NCI-H2196 treated with DMSO at 0.1 percent for 48 hours (cell line): ENCODE measurements at regions not wholly inside any gene's neighbourhood (a gene's known extent, or its start where the extent isn't known, plus 50 kb on each side); places are given as distances from the start of the nearest gene placed in this dataset.
"Not testable (repeated sequence)": the region's sequence is repeated elsewhere in the genome, so short reads cannot be mapped to it uniquely, and the experiment has no call there.

Experiments
- DNase-seq: peaks from one replicate; lab custom pipeline; 2025; ENCODE audit not compliant: unreplicated experiment; lab: John Stamatoyannopoulos, UW

GRCh38 chr5:15105799-15106393 lies 234.3 kb upstream of the ANKH start:
- DNase-seq: no peak

GRCh38 chr5:15103864-15104263 lies 232.3 kb upstream of the ANKH start:
- no peak for DNase-seq

GRCh38 chr5:15103130-15103529 lies 231.6 kb upstream of the ANKH start:
- DNase-seq: no peak

- DNase-seq: no peak
These were observed 226.0 kb upstream of the ANKH start for GRCh38 chr5:15097552-15097951.

GRCh38 chr5:15096686-15097085 lies 225.1 kb upstream of the ANKH start:
- DNase-seq: not testable (repeated sequence)

- no peak for DNase-seq
These were observed 221.2 kb upstream of the ANKH start for GRCh38 chr5:15092801-15093200.

GRCh38 chr5:15085671-15086070 lies 214.1 kb upstream of the ANKH start:
- DNase-seq: no peak

- no peak for DNase-seq
These were observed 210.5 kb upstream of the ANKH start for GRCh38 chr5:15082096-15082495.

- DNase-seq: no peak
These were observed 208.6 kb upstream of the ANKH start for GRCh38 chr5:15080219-15080618.

- no peak for DNase-seq
These were observed 208.0 kb upstream of the ANKH start for GRCh38 chr5:15079566-15079965.

- no peak for DNase-seq
These were observed 203.1 kb upstream of the ANKH start for GRCh38 chr5:15074651-15075050.

GRCh38 chr5:15073453-15073852 lies 201.9 kb upstream of the ANKH start:
- DNase-seq: no peak

GRCh38 chr5:15070907-15071306 lies 199.3 kb upstream of the ANKH start:
- no peak for DNase-seq

GRCh38 chr5:15069407-15069905 lies 197.9 kb upstream of the ANKH start:
- DNase-seq: no peak

GRCh38 chr5:15065091-15065490 lies 193.5 kb upstream of the ANKH start:
- no peak for DNase-seq

- DNase-seq: no peak
These were observed 192.8 kb upstream of the ANKH start for GRCh38 chr5:15064396-15064795.

- DNase-seq: no peak
These were observed 185.5 kb upstream of the ANKH start for GRCh38 chr5:15056988-15057592.

- DNase-seq: no peak
These were observed 172.9 kb upstream of the ANKH start for GRCh38 chr5:15044521-15044920.

- DNase-seq: no peak
These were observed 165.8 kb upstream of the ANKH start for GRCh38 chr5:15037247-15037908.

GRCh38 chr5:15034379-15034778 lies 162.8 kb upstream of the ANKH start:
- no peak for DNase-seq

GRCh38 chr5:15031180-15031579 lies 159.6 kb upstream of the ANKH start:
- DNase-seq: no peak

- no peak for DNase-seq
These were observed 156.2 kb upstream of the ANKH start for GRCh38 chr5:15027764-15028163.
